SJCRH30 (cell line): ENCODE measurements at regions not wholly inside any gene's neighbourhood (a gene's known extent, or its start where the extent isn't known, plus 50 kb on each side); places are given as distances from the start of the nearest gene placed in this dataset.

ENCODE experiments used
- DNase-seq, 2 experiments: peaks; one replicate each; pipeline ENCODE4 v3.0.0-alpha.2; 2015 to 2020
- H3K27ac ChIP-seq: fragments of 250-450 bp; sonication (Bioruptor Pico); 2 replicates; pipeline ENCODE4 v1.5.1; 2020; ENCODE audit warnings: mild to moderate bottlenecking, moderate library complexity
- H3K27me3 ChIP-seq: fragments of 250-450 bp; sonication (Bioruptor Pico); 2 replicates; pipeline ENCODE4 v1.5.1; 2020; ENCODE audit warnings: mild to moderate bottlenecking, moderate library complexity
- H3K36me3 ChIP-seq: fragments of 250-450 bp; sonication (Bioruptor Pico); 2 replicates; pipeline ENCODE4 v1.5.1; 2020; ENCODE audit warnings: mild to moderate bottlenecking, moderate library complexity
- H3K4me1 ChIP-seq: fragments of 250-450 bp; sonication (Bioruptor Pico); 2 replicates; pipeline ENCODE4 v1.5.1; 2020; ENCODE audit warnings: mild to moderate bottlenecking, moderate library complexity
- H3K4me3 ChIP-seq: fragments of 250-450 bp; sonication (Bioruptor Pico); 2 replicates; pipeline ENCODE4 v1.5.1; 2020; ENCODE audit warnings: mild to moderate bottlenecking, moderate library complexity
- H3K9me3 ChIP-seq: fragments of 250-450 bp; sonication (Bioruptor Pico); replicated peaks from 2 replicates; pipeline ENCODE4 v1.5.1; 2020; ENCODE audit warnings: mild to moderate bottlenecking, moderate library complexity

DNA sequence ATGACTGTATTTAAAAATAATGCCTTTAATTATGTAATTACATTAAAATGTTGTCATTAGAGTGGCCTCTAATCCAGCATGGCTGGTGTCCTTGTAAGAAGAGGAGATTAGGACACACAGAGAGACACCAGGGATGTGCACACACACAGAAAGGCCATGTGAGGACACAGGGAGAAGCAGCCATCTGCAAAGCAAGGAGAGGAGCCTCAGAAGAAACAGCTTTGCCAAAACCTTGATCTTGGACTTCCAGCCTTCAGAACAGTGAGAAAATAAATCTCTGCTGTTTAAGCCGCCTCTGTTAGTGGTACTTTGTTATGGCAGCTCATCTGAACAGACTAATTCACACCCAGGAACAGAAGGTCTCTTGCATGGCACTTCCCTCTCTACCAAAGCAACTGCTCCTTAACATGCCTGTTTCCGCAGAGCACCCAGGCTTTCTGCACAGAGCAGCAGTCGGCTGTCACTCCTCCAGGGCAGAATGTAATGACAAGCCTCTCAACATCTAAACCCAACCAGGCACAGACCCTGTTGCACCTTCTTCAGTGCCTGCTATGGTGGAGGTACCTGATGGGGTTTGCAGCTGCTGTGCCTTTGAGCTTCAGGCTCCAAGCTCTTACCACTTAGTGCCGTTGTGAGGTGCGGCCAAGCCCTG lies 377.7 kb downstream of the TDRD15 start:
- H3K9me3 ChIP-seq, result no peaks in the 10 kb centered on the region
- H3K36me3 ChIP-seq, result no peaks in the 10 kb centered on the region
- peaks cover 9% of the 10 kb centered on the region for H3K27me3 ChIP-seq
- no peaks in the 10 kb centered on the region for H3K4me1 ChIP-seq
- no peak overlapping the region for H3K4me3 ChIP-seq
- no peak for DNase-seq
- H3K27ac ChIP-seq, result no peak overlapping the region

- Histone ChIP-seq H3K9me3 (0 out of 2 replicates have a peak, but pooled peaks cover 3% of the 10 kb centered on the region), H3K4me1 (no peaks in the 10 kb centered on the region), H3K4me3 (no peak overlapping the region), H3K36me3 (no peaks in the 10 kb centered on the region), H3K27me3 (no peaks in the 10 kb centered on the region), H3K27ac (no peak overlapping the region)
- DNase-seq, result no peak
These were observed 392.1 kb downstream of the TDRD15 start for GRCh38 chr2:21515903-21516302.

DNA sequence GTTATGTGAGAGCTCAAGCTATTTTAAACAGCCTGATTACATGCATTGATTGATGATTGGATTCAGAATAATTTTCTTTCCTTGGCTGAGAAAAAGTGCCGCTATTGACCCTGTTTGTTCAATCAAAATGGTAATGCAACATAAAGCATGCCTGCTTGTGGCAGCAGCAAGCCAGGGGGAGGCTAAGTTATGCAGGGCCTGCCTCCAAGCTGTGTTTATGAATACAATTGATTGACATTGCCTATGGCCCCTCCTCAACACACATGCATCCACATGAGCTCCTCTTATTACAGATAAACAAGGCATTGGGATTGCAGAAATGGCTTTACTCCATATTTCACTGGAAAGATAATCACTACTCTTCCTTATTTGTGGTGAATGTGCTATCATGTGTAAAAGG lies 395.6 kb downstream of the TDRD15 start:
- Histone ChIP-seq H3K36me3 (no peaks in the 10 kb centered on the region), H3K4me3 (no peak overlapping the region), H3K4me1 (no peaks in the 10 kb centered on the region), H3K27me3 (no peaks in the 10 kb centered on the region), H3K27ac (no peak overlapping the region), H3K9me3 (0 out of 2 replicates have a peak, but pooled peaks cover 3% of the 10 kb centered on the region)
- no peak for DNase-seq

- no peaks in the 10 kb centered on the region for H3K36me3 ChIP-seq
- H3K27me3 ChIP-seq, result no peaks in the 10 kb centered on the region
- H3K9me3 ChIP-seq, result 0 out of 2 replicates have a peak, but pooled peaks cover 3% of the 10 kb centered on the region
- H3K27ac ChIP-seq, result no peak overlapping the region
- H3K4me1 ChIP-seq, result no peaks in the 10 kb centered on the region
- H3K4me3 ChIP-seq, result no peak overlapping the region
- DNase-seq, result no peak
These were observed 396.1 kb downstream of the TDRD15 start for GRCh38 chr2:21519821-21520220.

DNA sequence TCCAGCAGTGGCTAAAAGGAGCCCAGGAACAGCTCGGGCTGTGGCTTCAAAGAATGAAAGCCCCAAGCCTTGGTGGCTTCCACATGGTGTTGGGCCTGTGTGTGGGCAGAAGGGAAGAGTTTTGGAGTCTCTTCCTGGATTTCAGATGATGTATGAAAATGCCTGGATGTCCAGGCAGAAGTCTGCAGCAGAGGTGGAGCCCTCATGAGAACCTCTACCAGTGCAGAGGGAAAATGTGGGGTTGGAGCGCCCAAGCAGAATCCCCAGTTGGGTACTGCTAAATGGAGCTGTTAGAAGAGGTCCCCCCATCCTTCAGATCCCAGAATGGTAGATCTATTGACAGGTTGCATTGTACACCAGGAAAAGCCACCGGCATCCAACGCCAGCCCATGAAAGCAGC lies 412.1 kb downstream of the TDRD15 start:
- Histone ChIP-seq H3K36me3 (no peaks in the 10 kb centered on the region), H3K27ac (no peak overlapping the region), H3K4me3 (no peak overlapping the region), H3K27me3 (0 out of 2 replicates have a peak, but pooled peaks cover 1% of the 10 kb centered on the region), H3K4me1 (no peaks in the 10 kb centered on the region), H3K9me3 (0 out of 2 replicates have a peak, but pooled peaks cover 5% of the 10 kb centered on the region)
- no peak for DNase-seq

- Histone ChIP-seq H3K4me3 (no peak overlapping the region), H3K9me3 (0 out of 2 replicates have a peak, but pooled peaks cover 5% of the 10 kb centered on the region), H3K4me1 (no peaks in the 10 kb centered on the region), H3K36me3 (no peaks in the 10 kb centered on the region), H3K27ac (no peak overlapping the region), H3K27me3 (no peaks in the 10 kb centered on the region)
- no peak for DNase-seq
These were observed 415.9 kb downstream of the TDRD15 start for GRCh38 chr2:21539685-21540084.

DNA sequence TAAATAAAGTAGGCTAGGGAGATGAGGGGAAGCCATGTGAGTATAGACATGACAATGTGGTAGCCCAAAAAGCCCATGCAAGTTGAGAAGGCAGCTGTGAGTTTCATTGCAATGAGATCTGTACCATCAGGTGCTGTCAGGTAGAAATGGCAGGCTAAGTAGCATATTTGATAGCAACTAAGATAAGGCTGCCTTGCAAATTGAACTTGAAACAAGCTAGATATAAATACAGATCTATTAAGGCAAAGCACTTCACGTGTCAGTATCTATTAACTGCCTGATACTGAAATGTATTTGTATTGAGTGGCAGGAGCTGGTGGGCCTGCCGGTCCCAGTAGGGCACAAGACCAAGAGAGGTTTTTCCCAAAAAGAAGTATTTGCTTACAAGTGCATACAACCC lies 419.9 kb downstream of the TDRD15 start:
- no peak for DNase-seq
- Histone ChIP-seq H3K27ac (no peak overlapping the region), H3K27me3 (no peaks in the 10 kb centered on the region; the same call in 1 of the 2 replicates), H3K4me1 (no peaks in the 10 kb centered on the region), H3K36me3 (no peaks in the 10 kb centered on the region), H3K9me3 (no peaks in the 10 kb centered on the region), H3K4me3 (no peak overlapping the region)

DNA sequence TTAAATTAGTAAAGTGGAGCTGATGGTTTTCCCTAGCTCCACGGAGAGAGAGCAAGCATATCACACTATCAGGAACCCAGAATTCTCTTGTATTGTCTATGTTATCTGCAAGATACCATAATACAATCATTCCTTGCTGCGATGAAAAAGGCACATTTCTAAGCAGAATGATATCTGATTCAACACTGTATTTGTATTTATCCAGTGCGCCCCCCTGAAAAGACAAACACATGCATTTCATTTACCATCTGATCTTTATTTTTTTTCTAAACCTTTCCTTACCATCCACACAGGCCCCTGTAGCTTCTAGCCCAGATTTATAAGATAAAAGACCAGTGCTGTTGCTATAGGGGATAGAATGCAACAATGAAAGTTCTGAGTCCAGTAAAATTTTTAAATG lies 420.6 kb downstream of the TDRD15 start:
- Histone ChIP-seq H3K27me3 (no peaks in the 10 kb centered on the region; the same call in 1 of the 2 replicates), H3K36me3 (no peaks in the 10 kb centered on the region), H3K4me1 (no peaks in the 10 kb centered on the region), H3K27ac (no peak overlapping the region), H3K4me3 (no peak overlapping the region), H3K9me3 (no peaks in the 10 kb centered on the region)
- DNase-seq, result no peak

DNA sequence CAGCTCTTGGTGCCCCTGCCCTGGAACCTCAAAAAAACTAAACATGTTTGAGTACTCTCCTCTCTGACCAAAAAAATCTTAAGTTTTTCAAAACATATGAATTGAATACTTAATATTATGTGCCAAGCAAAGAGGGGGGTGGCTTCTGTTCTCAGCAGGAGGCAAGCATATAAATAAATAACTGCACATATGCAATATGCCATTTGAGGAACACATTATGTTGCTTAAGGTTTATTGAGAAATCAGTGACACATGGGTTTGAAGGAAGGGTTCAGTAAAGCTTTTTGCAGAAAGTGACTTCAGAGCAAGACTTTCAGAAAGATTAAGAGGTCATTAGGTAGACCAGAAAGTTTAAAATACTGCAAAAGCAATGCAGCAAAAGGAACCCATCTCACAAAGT lies 429.2 kb downstream of the TDRD15 start:
- no peaks in the 10 kb centered on the region for H3K9me3 ChIP-seq
- no peak for DNase-seq
- H3K36me3 ChIP-seq, result no peaks in the 10 kb centered on the region
- no peaks in the 10 kb centered on the region for H3K4me1 ChIP-seq
- no peak overlapping the region for H3K4me3 ChIP-seq
- H3K27ac ChIP-seq, result no peak overlapping the region
- H3K27me3 ChIP-seq, result peaks cover 7% of the 10 kb centered on the region; the same call in 1 of the 2 replicates

GRCh38 chr2:21559351-21559750 lies 435.6 kb downstream of the TDRD15 start:
- no peaks in the 10 kb centered on the region; the same call in 1 of the 2 replicates for H3K9me3 ChIP-seq

GRCh38 chr2:21561965-21562364 lies 438.2 kb downstream of the TDRD15 start:
- no peak for DNase-seq
- H3K9me3 ChIP-seq, result no peaks in the 10 kb centered on the region; the same call in 1 of the 2 replicates
- no peaks in the 10 kb centered on the region for H3K36me3 ChIP-seq
- peaks cover 6% of the 10 kb centered on the region; the same call in 1 of the 2 replicates for H3K27me3 ChIP-seq
- H3K4me3 ChIP-seq, result no peak overlapping the region
- no peak overlapping the region for H3K27ac ChIP-seq
- no peaks in the 10 kb centered on the region for H3K4me1 ChIP-seq

More at GRCh38 chr2:21559351-21559750, 435.6 kb downstream of the TDRD15 start:
- H3K4me3 ChIP-seq, result no peak overlapping the region
- no peak for DNase-seq
- H3K27me3 ChIP-seq, result peaks cover 6% of the 10 kb centered on the region; the same call in 1 of the 2 replicates
- H3K36me3 ChIP-seq, result no peaks in the 10 kb centered on the region
- H3K4me1 ChIP-seq, result no peaks in the 10 kb centered on the region
- no peak overlapping the region for H3K27ac ChIP-seq

- no peak for DNase-seq
- peaks cover 6% of the 10 kb centered on the region; the same call in 1 of the 2 replicates for H3K27me3 ChIP-seq
- H3K36me3 ChIP-seq, result no peaks in the 10 kb centered on the region
These were observed 443.6 kb downstream of the TDRD15 start for GRCh38 chr2:21567395-21567794.

GRCh38 chr2:21571686-21572085 lies 447.9 kb downstream of the TDRD15 start:
- Histone ChIP-seq H3K4me3 (no peak overlapping the region), H3K9me3 (no peaks in the 10 kb centered on the region), H3K27ac (no peak overlapping the region), H3K27me3 (peaks cover 3% of the 10 kb centered on the region; the same call in 1 of the 2 replicates), H3K4me1 (no peaks in the 10 kb centered on the region), H3K36me3 (no peaks in the 10 kb centered on the region)
- DNase-seq, result no peak

More at GRCh38 chr2:21567395-21567794, 443.6 kb downstream of the TDRD15 start:
- H3K27ac ChIP-seq, result no peak overlapping the region
- H3K4me1 ChIP-seq, result no peaks in the 10 kb centered on the region
- no peak overlapping the region for H3K4me3 ChIP-seq
- no peaks in the 10 kb centered on the region; the same call in 1 of the 2 replicates for H3K9me3 ChIP-seq

DNA sequence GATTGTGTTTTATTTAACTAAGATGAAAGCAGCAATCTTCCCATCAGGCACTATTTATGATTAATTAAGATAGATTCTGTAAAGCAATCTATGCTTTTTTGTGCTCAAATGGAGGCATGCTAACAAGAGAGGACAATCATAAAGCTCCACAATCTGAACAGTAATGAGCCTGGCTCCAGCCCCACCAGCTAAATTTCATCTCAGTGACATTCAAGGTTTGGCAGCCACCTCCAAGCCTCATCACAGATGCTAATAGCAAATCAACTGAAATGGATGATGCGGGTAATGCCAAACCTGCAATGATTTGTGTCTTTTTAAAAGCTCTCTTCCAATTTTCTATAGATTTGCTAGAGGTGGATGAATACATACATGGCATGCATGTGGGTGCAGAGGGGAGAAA lies 456.6 kb downstream of the TDRD15 start:
- DNase-seq, result no peak
- H3K4me1 ChIP-seq, result no peaks in the 10 kb centered on the region
- peaks cover 16% of the 10 kb centered on the region for H3K27me3 ChIP-seq
- H3K9me3 ChIP-seq, result no peaks in the 10 kb centered on the region
- no peak overlapping the region for H3K4me3 ChIP-seq
- H3K36me3 ChIP-seq, result no peaks in the 10 kb centered on the region
- H3K27ac ChIP-seq, result no peak overlapping the region

- Histone ChIP-seq H3K4me3 (no peak overlapping the region), H3K27me3 (peaks cover 4% of the 10 kb centered on the region; the same call in 1 of the 2 replicates), H3K4me1 (no peaks in the 10 kb centered on the region), H3K27ac (no peak overlapping the region), H3K9me3 (no peaks in the 10 kb centered on the region), H3K36me3 (no peaks in the 10 kb centered on the region)
- no peak for DNase-seq
These were observed 462.1 kb downstream of the TDRD15 start for GRCh38 chr2:21585881-21586280.
